OCI-LY1 (cell line): ENCODE measurements at regions not wholly inside any gene's neighbourhood (a gene's known extent, or its start where the extent isn't known, plus 50 kb on each side); places are given as distances from the start of the nearest gene placed in this dataset.
"Not testable (repeated sequence)": the region's sequence is repeated elsewhere in the genome, so short reads cannot be mapped to it uniquely, and the experiment has no call there.

Experiments
- H2AFZ ChIP-seq: fragments of 200-600 bp; sonication (generic), shearing (Covaris generic); 2 replicates; pipeline ENCODE4 v1.6.0; 2014; ENCODE audit warnings: antibody characterized with exemption, mild to moderate bottlenecking, low read length
- H3F3A ChIP-seq: fragments of 200-600 bp; sonication (generic), shearing (Covaris generic); 2 replicates; pipeline ENCODE4 v1.6.0; 2014; ENCODE audit warnings: mild to moderate bottlenecking, antibody characterized with exemption, low read length, moderate library complexity; ENCODE audit not compliant: insufficient read depth
- H3K27ac ChIP-seq: fragments of 200-600 bp; sonication (generic); 2 replicates; pipeline ENCODE4 v1.5.1; 2014; ENCODE audit warnings: low read length, mixed run types, mild to moderate bottlenecking, low read depth; ENCODE audit not compliant: poor library complexity, severe bottlenecking
- H3K27me3 ChIP-seq: fragments of 200-600 bp; sonication (generic); 2 replicates; pipeline ENCODE4 v1.6.0; 2014; ENCODE audit warnings: antibody characterized with exemption, mild to moderate bottlenecking, low read length, moderate library complexity; ENCODE audit not compliant: insufficient read depth
- H3K36me3 ChIP-seq: fragments of 200-600 bp; sonication (generic); 2 replicates; pipeline ENCODE4 v1.6.1; 2014; ENCODE audit warnings: mild to moderate bottlenecking, antibody characterized with exemption, low read length, moderate library complexity, mixed read lengths; ENCODE audit not compliant: insufficient read depth
- H3K4me1 ChIP-seq: fragments of 200-600 bp; sonication (generic); 2 replicates; pipeline ENCODE4 v1.5.1; 2014; ENCODE audit warnings: mild to moderate bottlenecking, low read length, moderate library complexity; ENCODE audit not compliant: insufficient read depth, severe bottlenecking
- H3K4me2 ChIP-seq: fragments of 200-600 bp; sonication (generic), shearing (Covaris generic); 2 replicates; pipeline ENCODE4 v1.6.1; 2014; ENCODE audit warnings: low read length
- H3K4me3 ChIP-seq: fragments of 200-600 bp; sonication (generic); 2 replicates; pipeline ENCODE4 v1.5.1; 2014; ENCODE audit warnings: low read length, low read depth, mild to moderate bottlenecking, mixed read lengths; ENCODE audit not compliant: poor library complexity, severe bottlenecking
- H3K79me2 ChIP-seq: fragments of 200-600 bp; shearing (Covaris generic); 2 replicates; pipeline ENCODE4 v1.6.1; 2016; ENCODE audit warnings: mixed run types, low read length, mixed read lengths; ENCODE audit not compliant: insufficient read depth
- H3K9ac ChIP-seq: fragments of 200-600 bp; sonication (generic), shearing (Covaris generic); 2 replicates; pipeline ENCODE4 v1.6.1; 2014; ENCODE audit warnings: mild to moderate bottlenecking, low read length, mixed read lengths
- H3K9me2 ChIP-seq: fragments of 200-600 bp; sonication (generic), shearing (Covaris generic); 2 replicates; pipeline ENCODE4 v1.6.1; 2014; ENCODE audit warnings: low read depth, mild to moderate bottlenecking, low read length, mixed read lengths
- H3K9me3 ChIP-seq: fragments of 200-600 bp; shearing (Covaris generic); 2 replicates; pipeline ENCODE4 v1.6.1; 2014; ENCODE audit warnings: low read length, mixed read lengths
- H4K20me1 ChIP-seq: fragments of 200-600 bp; sonication (generic), shearing (Covaris generic); 2 replicates; pipeline ENCODE4 v1.6.0; 2016; ENCODE audit warnings: mild to moderate bottlenecking, low read length; ENCODE audit not compliant: insufficient read depth
- CTCF ChIP-seq: fragments of 200-600 bp; sonication (generic), shearing (Covaris generic); IDR thresholded peaks from 2 replicates; pipeline ENCODE4 v1.5.1; 2017; ENCODE audit warnings: mild to moderate bottlenecking, antibody characterized with exemption, low read length, moderate library complexity, mixed read lengths
- EZH2 ChIP-seq: fragments of 200-600 bp; sonication (generic), shearing (Covaris generic); IDR thresholded peaks from 2 replicates; pipeline ENCODE4 v1.8.0; 2017; ENCODE audit warnings: borderline replicate concordance, mixed run types, mild to moderate bottlenecking, antibody characterized with exemption, low read length, moderate library complexity, mixed read lengths

GRCh38 chr14:101293605-101294004 is 267.7 kb upstream of the DIO3 start:
- TF ChIP-seq CTCF = no peak
- no peak for TF ChIP-seq EZH2
- Histone ChIP-seq H3F3A (no peaks in the 10 kb centered on the region), H3K27ac (no peak overlapping the region)

GRCh38 chr14:101294136-101294535 is 267.2 kb upstream of the DIO3 start:
- Histone ChIP-seq H4K20me1 (no peaks in the 10 kb centered on the region), H3K4me3 (no peak overlapping the region), H3K27me3 (no peaks in the 10 kb centered on the region), H3K27ac (no peak overlapping the region), H3K9me3 (no peaks in the 10 kb centered on the region), H3K9me2 (no peaks in the 10 kb centered on the region), H3K4me1 (no peaks in the 10 kb centered on the region), H2AFZ (no peak overlapping the region), H3F3A (no peaks in the 10 kb centered on the region), H3K9ac (no peak overlapping the region), H3K4me2 (no peak overlapping the region), H3K36me3 (no peaks in the 10 kb centered on the region), H3K79me2 (no peaks in the 10 kb centered on the region)
- no peak for TF ChIP-seq CTCF
- TF ChIP-seq EZH2 = no peak

More at GRCh38 chr14:101293605-101294004, 267.7 kb upstream of the DIO3 start:
- no peak overlapping the region for H2AFZ ChIP-seq
- no peak overlapping the region for H3K9ac ChIP-seq
- H3K9me2 ChIP-seq = no peaks in the 10 kb centered on the region
- no peaks in the 10 kb centered on the region for H3K36me3 ChIP-seq
- no peak overlapping the region for H3K4me3 ChIP-seq
- H3K4me1 ChIP-seq = no peaks in the 10 kb centered on the region
- H3K9me3 ChIP-seq = no peaks in the 10 kb centered on the region
- no peak overlapping the region for H3K4me2 ChIP-seq
- H3K79me2 ChIP-seq = no peaks in the 10 kb centered on the region
- no peaks in the 10 kb centered on the region for H3K27me3 ChIP-seq
- H4K20me1 ChIP-seq = no peaks in the 10 kb centered on the region

GRCh38 chr14:101299781-101300180 is 261.5 kb upstream of the DIO3 start:
- H3K9ac ChIP-seq, H3K36me3 ChIP-seq, H3K4me1 ChIP-seq, H3K4me3 ChIP-seq, H4K20me1 ChIP-seq, H3K9me2 ChIP-seq, H3K79me2 ChIP-seq, H3K4me2 ChIP-seq, H3K9me3 ChIP-seq, H3K27me3 ChIP-seq, H3K27ac ChIP-seq, H2AFZ ChIP-seq, H3F3A ChIP-seq: not testable (repeated sequence)

- H3K27me3 ChIP-seq = no peaks in the 10 kb centered on the region
- TF ChIP-seq CTCF = no peak
- no peak for TF ChIP-seq EZH2
- H3K27ac ChIP-seq = no peak overlapping the region
- H3K9me3 ChIP-seq = no peaks in the 10 kb centered on the region
- H3F3A ChIP-seq = no peaks in the 10 kb centered on the region
- no peaks in the 10 kb centered on the region for H3K79me2 ChIP-seq
- H3K36me3 ChIP-seq = no peaks in the 10 kb centered on the region
- H3K9me2 ChIP-seq = no peaks in the 10 kb centered on the region
- no peak overlapping the region for H2AFZ ChIP-seq
- H3K4me1 ChIP-seq = no peaks in the 10 kb centered on the region
- H3K4me3 ChIP-seq = no peak overlapping the region
- H4K20me1 ChIP-seq = no peaks in the 10 kb centered on the region
- no peak overlapping the region for H3K9ac ChIP-seq
- H3K4me2 ChIP-seq = no peak overlapping the region
These were observed 260.3 kb upstream of the DIO3 start for GRCh38 chr14:101301011-101301410.

GRCh38 chr14:101307162-101307561 is 254.1 kb upstream of the DIO3 start:
- not testable (repeated sequence) for H3K27me3 ChIP-seq, H3F3A ChIP-seq, H4K20me1 ChIP-seq

DNA sequence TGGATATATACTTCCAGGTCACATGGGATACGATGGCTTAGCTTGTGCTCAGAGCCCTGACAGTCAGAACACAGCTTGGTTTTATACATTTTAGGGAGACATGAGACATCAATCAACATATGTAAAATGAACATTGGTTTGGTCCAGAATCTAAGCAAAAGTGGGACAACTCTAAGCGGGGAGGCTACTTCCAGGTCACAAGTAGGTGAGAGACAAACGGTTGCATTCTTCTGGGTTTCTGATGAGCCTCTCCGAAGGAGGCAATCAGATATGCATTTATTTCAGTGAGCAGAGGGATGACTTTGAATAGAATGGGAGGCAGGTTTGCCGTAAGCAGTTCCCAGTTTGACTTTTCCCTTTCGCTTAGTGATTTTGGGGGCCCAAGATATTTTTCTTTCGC is 250.1 kb upstream of the DIO3 start:
- H3K9ac ChIP-seq, H3K36me3 ChIP-seq, H3K4me2 ChIP-seq, H3K4me3 ChIP-seq, H3K4me1 ChIP-seq, H3K9me3 ChIP-seq, H3K27me3 ChIP-seq, H3K9me2 ChIP-seq, H2AFZ ChIP-seq, H3K79me2 ChIP-seq, H3F3A ChIP-seq, H4K20me1 ChIP-seq, H3K27ac ChIP-seq: not testable (repeated sequence)

More at GRCh38 chr14:101307162-101307561, 254.1 kb upstream of the DIO3 start:
- not testable (repeated sequence) for H3K9me2 ChIP-seq, H2AFZ ChIP-seq, H3K9ac ChIP-seq, H3K4me3 ChIP-seq, H3K27ac ChIP-seq, H3K36me3 ChIP-seq, H3K4me1 ChIP-seq, H3K9me3 ChIP-seq, H3K4me2 ChIP-seq, H3K79me2 ChIP-seq
